ENCODE measurements at regions not wholly inside any gene's neighbourhood (a gene's known extent, or its start where the extent isn't known, plus 50 kb on each side); places are given as distances from the start of the nearest gene placed in this dataset.

GRCh38 chr5:4883360-4883759, 256.8 kb upstream of the ADAMTS16 start:
- Histone ChIP-seq H4K8ac (replicated peaks; ENCODE audit: insufficient read length, low read depth, low read length) (no peak overlapping the region), H2BK20ac (ENCODE audit: low read depth, low read length, poor library complexity, severe bottlenecking) (no peak overlapping the region), H4K5ac (ENCODE audit: insufficient read length, low read depth, low read length) (no peak overlapping the region), H2AFZ (ENCODE audit: low read length) (no peak overlapping the region), H3K4me2 (ENCODE audit: insufficient read depth, insufficient read length, low read length) (no peak overlapping the region), H3K23ac (ENCODE audit: insufficient read length, low read depth, low read length) (no peak overlapping the region), H3K79me1 (ENCODE audit: insufficient read depth, low read depth, low read length, poor library complexity, severe bottlenecking) (no peaks in the 10 kb centered on the region), H2BK5ac (ENCODE audit: insufficient read length, low read length) (no peak overlapping the region), H2AK5ac (ENCODE audit: insufficient read length, low read length) (no peak overlapping the region), H4K20me1 (ENCODE audit: control insufficient read depth, insufficient read depth, insufficient read length) (no peaks in the 10 kb centered on the region), H2BK15ac (ENCODE audit: low read depth, low read length) (no peak overlapping the region), H2BK12ac (ENCODE audit: insufficient read length, low read depth, low read length) (no peak overlapping the region), H2BK120ac (ENCODE audit: low read depth, low read length, poor library complexity, severe bottlenecking) (no peak overlapping the region), H4K91ac (ENCODE audit: insufficient read length, low read depth, low read length) (no peak overlapping the region), H3T11ph (ENCODE audit: low read length) (no peak overlapping the region), H3K4ac (ENCODE audit: low read depth, low read length) (no peak overlapping the region), H3K56ac (ENCODE audit: insufficient read length, low read depth, low read length) (no peak overlapping the region), H3K18ac (ENCODE audit: insufficient read length, low read depth, low read length) (no peak overlapping the region), H3K79me2 (ENCODE audit: insufficient read depth, low read length) (no peaks in the 10 kb centered on the region), H3K27me3 (ENCODE audit: insufficient read depth, low read length) (no peaks in the 10 kb centered on the region; the same call in 1 of the 2 replicates), H3K4me1 (ENCODE audit: insufficient read depth, low read length) (no peaks in the 10 kb centered on the region), H3K14ac (ENCODE audit: insufficient read depth, low read length) (no peak overlapping the region), H3K9me3 (ENCODE audit: control insufficient read depth, low read depth, low read length) (no peaks in the 10 kb centered on the region), H3K9ac (ENCODE audit: extremely low read depth, insufficient read length, low read length) (no peak overlapping the region), H3K27ac (ENCODE audit: insufficient read length, low read depth, low read length) (no peak overlapping the region), H3K23me2 (ENCODE audit: insufficient read length, low read depth, low read length, poor library complexity, severe bottlenecking) (no peaks in the 10 kb centered on the region)
- H3K9me3 Mint-ChIP-seq, result no peaks in the 10 kb centered on the region
- no peak for DNase-seq
- TF ChIP-seq CTCF (conservative IDR thresholded peaks at IDR 0.05), result no peak
- H3K4me3 Mint-ChIP-seq, result no peak overlapping the region
- no CpG with 5 or more reads among the region's 6 CpGs for WGBS (ENCODE audit: extremely low coverage, insufficient read length, low lambda C conversion rate)
- no peaks in the 10 kb centered on the region for H3K36me3 Mint-ChIP-seq (ENCODE audit: insufficient read depth in 1 of 3, low read depth in 3 of 3)
- H3K4me1 Mint-ChIP-seq, result peaks cover 3 to 4% of the 10 kb centered on the region in 2 experiments; a peak in 1 of 4 replicates
- H3K27me3 Mint-ChIP-seq (ENCODE audit: low read depth), result no peaks in the 10 kb centered on the region
- no peak overlapping the region for H3K27ac Mint-ChIP-seq

Measured in H9 (cell line).